HT-29 (cell line): ENCODE measurements at regions not wholly inside any gene's neighbourhood (a gene's known extent, or its start where the extent isn't known, plus 50 kb on each side); places are given as distances from the start of the nearest gene placed in this dataset. TPM values are rescaled to one million over a fixed set of nuclear protein-coding genes. Genes with fewer than 3 reads are reported as not detected.

ENCODE experiments used
- DNase-seq: peaks from one replicate; pipeline ENCODE4 v3.0.0-alpha.2; 2015; ENCODE audit warnings: low spot score
- small RNA-seq: library from RNA; depleted of rRNA; stranded (forward); fragments of <200 nt; gene quantifications from one replicate; pipeline ENCODE3, GENCODE V24; 2014

DNA sequence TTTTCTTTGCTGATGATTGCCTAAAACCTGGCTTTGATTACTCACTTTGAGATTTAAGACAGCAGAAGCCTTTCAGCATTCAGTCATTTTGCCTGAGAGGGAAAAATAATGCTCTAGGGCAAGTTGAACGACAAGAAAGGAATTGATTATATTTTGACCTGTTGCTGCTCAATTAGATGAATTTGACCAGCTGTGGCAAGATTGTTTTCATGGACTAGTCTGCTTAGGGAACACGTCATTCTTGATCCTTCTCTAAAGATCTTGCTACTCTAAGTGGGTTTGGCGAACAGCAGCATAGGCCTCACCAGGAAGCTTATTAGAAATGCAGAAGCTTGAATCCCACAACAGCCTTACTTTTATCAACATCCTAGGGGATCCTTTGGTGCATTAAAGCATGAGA lies 59.7 kb upstream of the PHACTR1 start:
- no peak for DNase-seq

DNA sequence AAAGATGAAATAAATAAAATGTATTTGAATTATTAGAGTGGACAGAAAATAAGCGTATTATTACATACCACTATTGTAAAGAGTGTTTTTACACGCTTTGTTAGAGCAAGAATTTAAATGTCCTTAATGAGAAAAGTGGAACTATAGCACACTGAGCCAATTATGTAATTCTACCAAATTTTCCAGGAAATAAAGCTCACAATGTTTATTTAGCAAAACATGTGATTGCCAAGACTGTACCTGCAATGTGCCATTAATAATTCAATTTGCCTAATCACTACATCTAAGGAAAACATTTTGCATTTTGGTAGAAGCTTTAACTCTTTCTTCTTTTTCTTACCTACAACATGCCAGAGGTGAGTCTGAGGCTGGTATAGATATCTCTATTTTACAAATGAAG lies 58.7 kb upstream of the PHACTR1 start:
- DNase-seq, result no peak

DNA sequence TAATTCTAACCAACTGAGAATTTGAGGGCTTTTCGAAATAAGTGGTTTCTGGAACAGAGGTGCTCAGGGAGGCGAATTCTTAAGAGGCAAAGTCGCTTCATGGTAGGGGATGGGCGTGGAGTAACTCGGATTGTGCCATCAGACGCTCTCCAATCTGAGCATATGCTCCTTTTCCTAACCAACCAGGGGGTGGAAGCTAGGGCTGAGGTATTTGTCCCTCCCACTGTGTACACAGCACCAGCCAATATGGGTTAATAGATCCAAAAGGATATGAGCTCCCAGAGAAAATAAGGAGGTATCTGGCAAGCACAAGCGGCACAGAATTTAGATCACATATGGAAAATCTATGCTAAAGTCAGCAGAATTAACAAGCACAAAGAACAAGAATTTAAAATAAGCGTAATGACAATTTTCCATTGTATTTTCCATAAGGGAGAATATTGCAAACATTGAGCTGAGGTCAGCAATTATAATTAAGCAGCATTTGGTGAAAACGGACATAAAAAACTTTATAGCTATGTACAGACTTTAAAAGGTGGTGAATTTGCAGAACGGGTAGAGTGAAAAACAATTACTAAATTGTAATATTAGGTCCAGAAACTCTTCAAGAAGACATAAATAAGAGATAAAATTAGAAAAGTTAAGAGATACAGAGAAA lies 55.0 kb upstream of the PHACTR1 start:
- DNase-seq, result no peak

Small RNA genes lying in the stretch of these regions (small RNA-seq; reads per million reads assigned to genes)
- not detected for gene RN7SKP293
